OCI-LY7 (cell line): ENCODE measurements at regions not wholly inside any gene's neighbourhood (a gene's known extent, or its start where the extent isn't known, plus 50 kb on each side); places are given as distances from the start of the nearest gene placed in this dataset.

ENCODE experiments used
- BruUV-seq: library from RNA; stranded (reverse); fragments of 400-500 nt; replicated peaks from 2 replicates; lab custom pipeline; 2021; lab: Mats Ljungman, UMichigan
- CTCF ChIA-PET: fragments of 300-600 bp; sonication (Branson Sonifier 250); formaldehyde crosslinking; loops from one replicate; lab custom pipeline; 2022; ENCODE audit warnings: antibody characterized with exemption; ENCODE audit not compliant: unreplicated experiment; lab: Charles Lee
- POLR2A ChIA-PET: fragments of 300-600 bp; sonication (Branson Sonifier 250); formaldehyde crosslinking; loops from one replicate; lab custom pipeline; 2022; ENCODE audit warnings: antibody characterized with exemption; lab: Charles Lee
- DNase-seq: peaks from one replicate; pipeline ENCODE4 v3.0.0-alpha.2; 2015; ENCODE audit warnings: low spot score
- H2AFZ ChIP-seq: fragments of 200-600 bp; sonication (generic), shearing (Covaris generic); 2 replicates; pipeline ENCODE4 v1.6.1; 2014; ENCODE audit warnings: mild to moderate bottlenecking, antibody characterized with exemption, low read length, moderate library complexity
- H3K27ac ChIP-seq: fragments of 200-600 bp; sonication (generic); 2 replicates; pipeline ENCODE4 v1.5.1; 2014; ENCODE audit warnings: mixed run types, low read depth, mild to moderate bottlenecking, moderate library complexity, low read length, inconsistent platforms; ENCODE audit not compliant: poor library complexity, severe bottlenecking
- H3K36me3 ChIP-seq: fragments of 200-600 bp; sonication (generic); 2 replicates; pipeline ENCODE4 v1.6.1; 2014; ENCODE audit warnings: mild to moderate bottlenecking, antibody characterized with exemption, low read length, moderate library complexity, mixed read lengths; ENCODE audit not compliant: insufficient read depth
- H3K4me1 ChIP-seq: fragments of 200-600 bp; sonication (generic); 2 replicates; pipeline ENCODE4 v1.5.1; 2014; ENCODE audit warnings: mild to moderate bottlenecking, low read length; ENCODE audit not compliant: insufficient read depth, poor library complexity, severe bottlenecking
- H3K4me2 ChIP-seq: fragments of 200-600 bp; sonication (generic); 2 replicates; pipeline ENCODE4 v1.6.1; 2014; ENCODE audit warnings: mild to moderate bottlenecking, low read length
- H3K4me3 ChIP-seq: fragments of 200-600 bp; sonication (generic); 2 replicates; pipeline ENCODE4 v1.5.1; 2014; ENCODE audit warnings: mild to moderate bottlenecking, low read depth, low read length; ENCODE audit not compliant: poor library complexity, severe bottlenecking
- H3K79me2 ChIP-seq: fragments of 200-600 bp; sonication (generic); 2 replicates; pipeline ENCODE4 v1.6.1; 2016; ENCODE audit warnings: low read depth, mild to moderate bottlenecking, low read length, moderate library complexity, mixed read lengths; ENCODE audit not compliant: insufficient read depth
- H3K9me2 ChIP-seq: fragments of 200-600 bp; sonication (generic); 2 replicates; pipeline ENCODE4 v1.6.1; 2016; ENCODE audit warnings: mild to moderate bottlenecking, low read length, mixed read lengths; ENCODE audit not compliant: insufficient read depth
- H3K9me3 ChIP-seq: fragments of 200-600 bp; sonication (generic); 2 replicates; pipeline ENCODE4 v1.6.1; 2014; ENCODE audit warnings: mild to moderate bottlenecking, mixed run types, low read length, mixed read lengths
- H4K20me1 ChIP-seq: fragments of 200-600 bp; sonication (generic); 2 replicates; pipeline ENCODE4 v1.6.1; 2014; ENCODE audit warnings: mild to moderate bottlenecking, antibody characterized with exemption, low read length, moderate library complexity, mixed read lengths; ENCODE audit not compliant: insufficient read depth
- CTCF ChIP-seq: fragments of 200-600 bp; sonication (generic); conservative IDR thresholded peaks from 2 replicates; pipeline ENCODE4 v1.5.1; 2014; ENCODE audit warnings: mild to moderate bottlenecking, antibody characterized with exemption, low read length, moderate library complexity, mixed read lengths
- EZH2phosphoT487 ChIP-seq: fragments of 200-600 bp; sonication (generic); IDR thresholded peaks from 2 replicates; pipeline ENCODE4 v1.6.1; 2018; ENCODE audit warnings: low read depth, borderline replicate concordance, mild to moderate bottlenecking, mixed run types, antibody characterized with exemption, low read length, moderate library complexity, mixed read lengths
- intact Hi-C: fragments of 100-400 bp; cut with micrococcal nuclease; formaldehyde crosslinking; loops from one replicate; pipeline ENCODE4 v1.10.0; 2022; ENCODE audit not compliant: unreplicated experiment

DNA sequence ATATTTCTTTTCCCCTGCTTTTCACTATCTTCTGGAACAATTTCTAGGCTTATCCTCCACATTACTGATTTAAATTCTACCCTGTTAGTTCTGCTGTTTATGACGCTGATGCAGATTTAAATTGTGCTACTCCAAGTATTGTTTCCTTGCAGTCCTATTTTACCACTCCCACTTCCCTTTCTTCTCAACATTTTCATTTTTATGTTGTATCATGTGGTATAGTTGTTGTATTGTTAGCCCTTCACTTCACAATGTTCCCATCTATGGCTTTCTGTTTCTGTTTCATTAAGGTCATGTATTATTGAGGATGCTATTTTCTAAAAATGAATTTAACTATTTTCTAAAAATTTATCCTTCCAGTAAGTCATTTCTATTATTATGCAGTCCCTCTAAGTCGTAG, 254.4 kb downstream of the NDUFS4 start:
- intact Hi-C loops = no loop called here
- CTCF ChIA-PET = no interaction called here

GRCh38 chr5:53815471-53815870, 255.0 kb downstream of the NDUFS4 start:
- TF ChIP-seq CTCF (no peak), EZH2phosphoT487 (no peak)
- intact Hi-C loops = no loop called here
- Histone ChIP-seq H3K27ac (no peak overlapping the region), H3K36me3 (no peaks in the 10 kb centered on the region), H3K9me3 (no peaks in the 10 kb centered on the region), H3K4me3 (no peak overlapping the region), H4K20me1 (no peaks in the 10 kb centered on the region), H3K4me2 (no peak overlapping the region), H3K9me2 (no peaks in the 10 kb centered on the region), H3K4me1 (no peaks in the 10 kb centered on the region), H2AFZ (no peak overlapping the region), H3K79me2 (no peaks in the 10 kb centered on the region)
- ChIA-PET POLR2A (no interaction called here), CTCF (no interaction called here)
- no TSS peak for BruUV-seq
- DNase-seq = no peak

More for the DNA sequence above, 254.4 kb downstream of the NDUFS4 start:
- BruUV-seq = no TSS peak
- no peaks in the 10 kb centered on the region for H3K9me2 ChIP-seq
- DNase-seq = no peak
- POLR2A ChIA-PET = no interaction called here
- TF ChIP-seq CTCF (no peak), EZH2phosphoT487 (no peak)
- no peak overlapping the region for H2AFZ ChIP-seq
- no peaks in the 10 kb centered on the region for H3K79me2 ChIP-seq
- H3K9me3 ChIP-seq = no peaks in the 10 kb centered on the region
- no peak overlapping the region for H3K4me2 ChIP-seq
- no peak overlapping the region for H3K4me3 ChIP-seq
- no peaks in the 10 kb centered on the region for H3K36me3 ChIP-seq
- no peaks in the 10 kb centered on the region for H3K4me1 ChIP-seq
- no peaks in the 10 kb centered on the region for H4K20me1 ChIP-seq
- no peak overlapping the region for H3K27ac ChIP-seq

DNA sequence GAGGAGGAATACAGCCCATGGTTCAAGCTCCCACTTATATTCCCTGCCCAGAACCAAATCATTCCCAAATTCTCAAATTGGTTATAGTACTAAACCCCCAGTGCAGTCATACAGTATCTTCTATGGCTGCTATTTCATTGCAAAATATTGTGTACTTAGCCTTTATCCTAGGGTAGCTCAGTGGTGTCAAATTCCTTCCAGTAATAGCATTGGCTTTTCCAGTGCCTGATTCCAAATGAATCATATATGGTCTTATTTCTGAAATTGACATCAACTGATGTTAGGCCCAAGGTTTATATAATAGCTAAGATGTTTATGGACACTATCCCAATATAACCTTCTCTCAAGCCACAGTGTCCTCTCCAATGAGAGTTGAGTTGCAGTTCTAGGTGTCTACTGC, 256.7 kb downstream of the NDUFS4 start:
- Histone ChIP-seq H3K9me3 (no peaks in the 10 kb centered on the region), H3K4me1 (no peaks in the 10 kb centered on the region), H3K4me3 (no peak overlapping the region), H3K9me2 (no peaks in the 10 kb centered on the region), H3K4me2 (no peak overlapping the region), H3K27ac (no peak overlapping the region), H3K36me3 (no peaks in the 10 kb centered on the region), H2AFZ (no peak overlapping the region), H4K20me1 (no peaks in the 10 kb centered on the region), H3K79me2 (no peaks in the 10 kb centered on the region)
- no TSS peak for BruUV-seq
- intact Hi-C loops = no loop called here
- ChIA-PET CTCF (no interaction called here), POLR2A (interaction anchor here (0.8 to 1.1 kb wide), 2 partner anchors 14 to 32 kb away, joined by 3 to 5 read pairs; no protein-coding TSS in a partner anchor)
- TF ChIP-seq CTCF = no peak
- TF ChIP-seq EZH2phosphoT487 = no peak
- DNase-seq = no peak
